Testis (tissue), 2 donors: ENCODE measurements at regions not wholly inside any gene's neighbourhood (a gene's known extent, or its start where the extent isn't known, plus 50 kb on each side); places are given as distances from the start of the nearest gene placed in this dataset.

Source experiments
- DNase-seq: peaks from one replicate; pipeline ENCODE4 v3.0.0-alpha.2; 2019
- H3K27ac ChIP-seq, 2 donors: fragments of 200-600 bp; sonication (generic); one replicate each; pipeline ENCODE4 v1.5.1; 2019
- H3K27me3 ChIP-seq: fragments of 200-600 bp; sonication (generic); one replicate; pipeline ENCODE4 v1.5.1; 2019
- H3K36me3 ChIP-seq: fragments of 200-600 bp; sonication (generic); one replicate; pipeline ENCODE4 v1.5.1; 2017; ENCODE audit warnings: low read depth; ENCODE audit errors: missing control alignments
- H3K4me1 ChIP-seq: fragments of 200-600 bp; sonication (generic); one replicate; pipeline ENCODE4 v1.5.1; 2019
- H3K4me3 ChIP-seq, 2 donors: fragments of 200-600 bp; sonication (generic); one replicate each; pipeline ENCODE4 v1.5.1; 2017 to 2019
- H3K9me3 ChIP-seq: fragments of 200-600 bp; sonication (generic); one replicate; pipeline ENCODE4 v1.5.1; 2017
- POLR2A ChIP-seq: fragments of 450-650 bp; IDR thresholded peaks from one replicate; pipeline ENCODE4 v1.6.1; 2017; ENCODE audit warnings: antibody characterized with exemption, mild to moderate bottlenecking, moderate library complexity
- WGBS, 2 donors: methylation state at CpG; one replicate each; pipeline ENCODE4 v1.1.5; 2018; 5-methylcytosine and 5-hydroxymethylcytosine counted together
- intact Hi-C: fragments of 100-400 bp; cut with DNase I; formaldehyde crosslinking; loops from one replicate; pipeline ENCODE4 v1.15.1; 2023; ENCODE audit warnings: low total_unique reads
- TF ChIP-seq, protein P1 (sequence below), 3 experiments: fragments of 450-650 bp in 2 of 3; fragments of 200-600 bp in 1 of 3; sonication (generic) in 1 of 3; IDR thresholded peaks; one replicate each; pipeline ENCODE4 v1.5.1; 2016 to 2019; ENCODE audit warnings: antibody characterized with exemption in 3 of 3, mild to moderate bottlenecking in 2 of 3, moderate library complexity in 1 of 3

DNA sequence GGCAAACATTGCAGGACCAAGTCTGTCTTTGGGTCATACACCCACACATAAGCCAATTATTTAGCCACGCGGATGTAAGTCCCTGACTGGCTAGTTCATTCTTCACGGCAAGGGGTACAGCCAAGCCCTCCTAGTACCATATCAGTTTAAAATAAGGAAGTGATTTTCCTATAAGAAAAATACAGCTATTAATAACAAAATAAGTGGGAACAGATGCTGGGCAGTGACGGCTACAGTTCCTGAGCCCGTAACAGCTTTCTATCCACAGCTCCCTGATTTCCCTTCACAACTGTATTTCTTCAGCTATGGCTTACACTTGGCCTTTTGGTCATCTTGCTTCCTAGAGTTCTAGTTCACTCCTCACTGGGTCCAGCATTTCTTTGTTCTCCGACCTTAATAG, 542.4 kb upstream of the C16orf82 start:
- intact Hi-C loops: no loop called here
- TF ChIP-seq, protein P1, sequence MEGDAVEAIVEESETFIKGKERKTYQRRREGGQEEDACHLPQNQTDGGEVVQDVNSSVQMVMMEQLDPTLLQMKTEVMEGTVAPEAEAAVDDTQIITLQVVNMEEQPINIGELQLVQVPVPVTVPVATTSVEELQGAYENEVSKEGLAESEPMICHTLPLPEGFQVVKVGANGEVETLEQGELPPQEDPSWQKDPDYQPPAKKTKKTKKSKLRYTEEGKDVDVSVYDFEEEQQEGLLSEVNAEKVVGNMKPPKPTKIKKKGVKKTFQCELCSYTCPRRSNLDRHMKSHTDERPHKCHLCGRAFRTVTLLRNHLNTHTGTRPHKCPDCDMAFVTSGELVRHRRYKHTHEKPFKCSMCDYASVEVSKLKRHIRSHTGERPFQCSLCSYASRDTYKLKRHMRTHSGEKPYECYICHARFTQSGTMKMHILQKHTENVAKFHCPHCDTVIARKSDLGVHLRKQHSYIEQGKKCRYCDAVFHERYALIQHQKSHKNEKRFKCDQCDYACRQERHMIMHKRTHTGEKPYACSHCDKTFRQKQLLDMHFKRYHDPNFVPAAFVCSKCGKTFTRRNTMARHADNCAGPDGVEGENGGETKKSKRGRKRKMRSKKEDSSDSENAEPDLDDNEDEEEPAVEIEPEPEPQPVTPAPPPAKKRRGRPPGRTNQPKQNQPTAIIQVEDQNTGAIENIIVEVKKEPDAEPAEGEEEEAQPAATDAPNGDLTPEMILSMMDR (IDR thresholded peaks at IDR 0.05): no peak
- no peak for TF ChIP-seq POLR2A

DNA sequence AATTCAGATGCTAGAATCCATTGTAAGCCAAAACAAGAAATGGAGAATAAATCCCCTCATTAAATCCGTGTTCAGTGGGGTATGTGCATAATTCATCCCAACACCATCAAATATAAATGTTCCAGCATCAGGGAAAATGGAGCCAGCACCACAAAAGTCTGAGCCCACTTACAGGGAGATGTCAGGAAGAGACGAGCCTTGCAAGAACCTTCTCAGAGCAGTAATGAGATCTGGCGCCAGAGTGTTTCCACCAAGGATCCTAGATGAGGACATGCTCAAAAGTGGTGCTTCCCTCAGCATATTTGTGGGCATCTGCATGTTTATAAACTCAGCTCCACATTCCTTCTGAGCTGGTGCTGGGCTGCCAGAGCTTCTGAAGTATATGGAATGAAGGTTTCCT, 541.9 kb upstream of the C16orf82 start:
- H3K4me3 ChIP-seq: no peak overlapping the region
- intact Hi-C loops: no loop called here
- TF ChIP-seq, protein P1 (IDR thresholded peaks at IDR 0.05): no peak
- TF ChIP-seq POLR2A: no peak
- no peaks in the 10 kb centered on the region for H3K9me3 ChIP-seq
- no peaks in the 10 kb centered on the region for H3K4me1 ChIP-seq
- DNase-seq: no peak
- WGBS, 2 donors: 87% methylated on average over 3 of the region's 3 CpGs
- no peaks in the 10 kb centered on the region for H3K27me3 ChIP-seq
- H3K27ac ChIP-seq: no peak overlapping the region
- H3K36me3 ChIP-seq: no peaks in the 10 kb centered on the region

More for the DNA sequence above, 542.4 kb upstream of the C16orf82 start:
- WGBS, 2 donors: 75 to 80% methylated on average over 6 of the region's 6 CpGs
- no peak overlapping the region for H3K27ac ChIP-seq
- no peaks in the 10 kb centered on the region for H3K9me3 ChIP-seq
- H3K27me3 ChIP-seq: no peaks in the 10 kb centered on the region
- no peaks in the 10 kb centered on the region for H3K4me1 ChIP-seq
- no peaks in the 10 kb centered on the region for H3K36me3 ChIP-seq
- no peak for DNase-seq
- no peak overlapping the region for H3K4me3 ChIP-seq

DNA sequence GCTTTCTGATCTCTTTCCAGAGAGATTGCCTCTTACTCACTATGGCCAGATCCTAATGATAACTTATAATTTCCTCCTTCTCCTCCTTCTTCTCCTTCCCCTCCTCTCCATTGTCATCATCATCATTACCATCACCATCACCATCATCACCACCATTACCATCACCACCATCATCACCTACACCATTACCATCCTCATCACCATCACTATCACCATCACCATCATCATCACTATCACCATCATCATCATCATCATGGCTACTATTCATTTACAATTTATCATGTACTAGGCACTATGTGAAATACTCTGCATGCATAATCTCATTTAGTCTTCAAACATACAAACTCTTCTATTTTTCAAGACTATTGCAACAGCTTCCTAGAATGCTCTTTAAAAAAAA, 540.9 kb upstream of the C16orf82 start:
- no peak overlapping the region for H3K4me3 ChIP-seq
- H3K9me3 ChIP-seq: no peaks in the 10 kb centered on the region
- no peak overlapping the region for H3K27ac ChIP-seq
- DNase-seq: no peak
- TF ChIP-seq, protein P1 (IDR thresholded peaks at IDR 0.05): no peak
- no peak for TF ChIP-seq POLR2A
- intact Hi-C loops: no loop called here
- H3K36me3 ChIP-seq: no peaks in the 10 kb centered on the region
- no peaks in the 10 kb centered on the region for H3K27me3 ChIP-seq
- no peaks in the 10 kb centered on the region for H3K4me1 ChIP-seq

DNA sequence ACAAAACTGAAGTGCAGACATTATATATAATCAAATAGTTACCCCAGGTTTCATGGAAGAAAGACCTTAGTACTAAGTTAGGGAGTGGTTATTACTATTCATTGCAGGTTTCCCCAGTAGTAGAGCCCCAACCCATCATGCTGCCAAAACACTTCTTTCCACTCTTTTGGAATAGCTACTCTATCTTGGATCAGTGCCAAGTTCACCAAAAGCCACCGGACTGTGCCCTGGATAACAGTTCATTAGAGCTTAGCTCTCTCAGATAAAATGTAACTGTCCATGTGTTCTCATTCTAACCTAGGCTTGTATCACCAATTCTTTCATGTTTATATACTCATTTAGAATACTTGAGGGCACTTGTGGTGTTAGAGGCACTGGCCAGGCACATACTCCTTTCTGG, 540.1 kb upstream of the C16orf82 start:
- DNase-seq: no peak
- Histone ChIP-seq H3K9me3 (no peaks in the 10 kb centered on the region), H3K36me3 (no peaks in the 10 kb centered on the region), H3K4me3 (no peak overlapping the region), H3K27ac (no peak overlapping the region), H3K4me1 (no peaks in the 10 kb centered on the region), H3K27me3 (no peaks in the 10 kb centered on the region)
- intact Hi-C loops: no loop called here
- TF ChIP-seq, protein P1 (IDR thresholded peaks at IDR 0.05): no peak
- no peak for TF ChIP-seq POLR2A
- 63 to 78% methylated on average over 1 of the region's 1 CpG for WGBS, 2 donors

DNA sequence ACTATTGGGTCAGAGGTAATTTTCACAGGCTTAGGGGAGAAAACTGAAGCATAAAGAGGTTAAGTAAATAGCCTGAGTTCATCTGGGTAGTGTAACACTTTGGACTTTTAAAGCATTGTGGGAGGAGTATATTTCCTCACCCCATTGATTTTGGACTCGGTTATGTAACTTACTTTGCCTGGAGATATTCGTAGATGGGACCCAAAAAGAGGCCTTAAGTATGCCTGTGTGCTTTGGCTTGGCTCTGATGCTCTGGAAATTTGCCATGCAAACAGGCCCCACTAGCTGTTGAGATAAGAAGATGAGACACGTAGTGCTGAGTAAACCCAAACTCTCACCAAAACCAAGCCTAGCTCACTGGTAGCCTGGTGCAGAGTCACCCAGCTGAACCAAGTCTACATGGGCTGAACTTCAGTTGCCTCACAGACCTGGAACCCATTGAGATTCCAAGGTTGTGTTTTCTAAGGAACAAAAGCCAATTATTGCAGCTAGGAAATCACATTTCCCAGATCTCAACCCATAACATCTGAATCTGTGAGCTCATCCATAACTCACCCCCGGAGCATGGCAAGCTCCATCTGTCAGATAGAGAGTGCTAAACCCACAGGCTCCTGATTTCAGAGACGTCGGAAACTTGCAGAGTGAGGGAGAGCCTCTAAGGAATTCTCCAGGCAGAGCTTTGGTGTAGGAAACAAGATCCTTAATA, 536.0 kb upstream of the C16orf82 start:
- no peaks in the 10 kb centered on the region for H3K4me1 ChIP-seq
- intact Hi-C loops: no loop called here
- no peak overlapping the region for H3K4me3 ChIP-seq
- TF ChIP-seq POLR2A: no peak
- TF ChIP-seq, protein P1 (IDR thresholded peaks at IDR 0.05): no peak
- no peaks in the 10 kb centered on the region for H3K27me3 ChIP-seq
- no peaks in the 10 kb centered on the region for H3K9me3 ChIP-seq
- WGBS, 2 donors: 53 to 63% methylated on average over 5 to 6 of the region's 6 CpGs
- DNase-seq: no peak
- H3K36me3 ChIP-seq: no peaks in the 10 kb centered on the region
- no peak overlapping the region for H3K27ac ChIP-seq
